ENCODE measurements at regions not wholly inside any gene's neighbourhood (a gene's known extent, or its start where the extent isn't known, plus 50 kb on each side); places are given as distances from the start of the nearest gene placed in this dataset.

DNA sequence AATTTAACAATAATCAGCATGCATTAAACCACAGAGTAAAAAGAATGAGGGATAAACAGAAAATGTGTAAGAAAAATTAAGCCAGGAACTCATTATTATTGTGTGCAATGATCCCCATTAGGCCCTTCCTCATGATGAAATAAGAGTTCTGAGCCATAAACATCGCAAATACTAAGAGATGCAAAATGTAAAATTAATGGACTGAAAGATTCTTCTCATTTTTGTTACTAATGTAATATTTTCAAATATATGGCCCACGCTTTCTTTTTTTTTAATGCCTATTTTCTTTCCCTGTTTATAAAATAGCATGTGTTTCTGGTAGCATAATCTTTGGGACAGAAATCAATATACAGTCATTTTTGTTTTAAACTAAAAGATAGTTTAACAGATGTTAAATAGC is 281.0 kb downstream of the PDGFC start:
- in situ Hi-C loops (cut with MboI; ENCODE audit: low sequenced_read_pairs, unreplicated experiment): no loop called here
- TF ChIP-seq, protein P1, sequence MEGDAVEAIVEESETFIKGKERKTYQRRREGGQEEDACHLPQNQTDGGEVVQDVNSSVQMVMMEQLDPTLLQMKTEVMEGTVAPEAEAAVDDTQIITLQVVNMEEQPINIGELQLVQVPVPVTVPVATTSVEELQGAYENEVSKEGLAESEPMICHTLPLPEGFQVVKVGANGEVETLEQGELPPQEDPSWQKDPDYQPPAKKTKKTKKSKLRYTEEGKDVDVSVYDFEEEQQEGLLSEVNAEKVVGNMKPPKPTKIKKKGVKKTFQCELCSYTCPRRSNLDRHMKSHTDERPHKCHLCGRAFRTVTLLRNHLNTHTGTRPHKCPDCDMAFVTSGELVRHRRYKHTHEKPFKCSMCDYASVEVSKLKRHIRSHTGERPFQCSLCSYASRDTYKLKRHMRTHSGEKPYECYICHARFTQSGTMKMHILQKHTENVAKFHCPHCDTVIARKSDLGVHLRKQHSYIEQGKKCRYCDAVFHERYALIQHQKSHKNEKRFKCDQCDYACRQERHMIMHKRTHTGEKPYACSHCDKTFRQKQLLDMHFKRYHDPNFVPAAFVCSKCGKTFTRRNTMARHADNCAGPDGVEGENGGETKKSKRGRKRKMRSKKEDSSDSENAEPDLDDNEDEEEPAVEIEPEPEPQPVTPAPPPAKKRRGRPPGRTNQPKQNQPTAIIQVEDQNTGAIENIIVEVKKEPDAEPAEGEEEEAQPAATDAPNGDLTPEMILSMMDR (IDR thresholded peaks at IDR 0.05; ENCODE audit: borderline replicate concordance, control extremely low read depth, extremely low read depth, insufficient read depth, missing control alignments): no peak

DNA sequence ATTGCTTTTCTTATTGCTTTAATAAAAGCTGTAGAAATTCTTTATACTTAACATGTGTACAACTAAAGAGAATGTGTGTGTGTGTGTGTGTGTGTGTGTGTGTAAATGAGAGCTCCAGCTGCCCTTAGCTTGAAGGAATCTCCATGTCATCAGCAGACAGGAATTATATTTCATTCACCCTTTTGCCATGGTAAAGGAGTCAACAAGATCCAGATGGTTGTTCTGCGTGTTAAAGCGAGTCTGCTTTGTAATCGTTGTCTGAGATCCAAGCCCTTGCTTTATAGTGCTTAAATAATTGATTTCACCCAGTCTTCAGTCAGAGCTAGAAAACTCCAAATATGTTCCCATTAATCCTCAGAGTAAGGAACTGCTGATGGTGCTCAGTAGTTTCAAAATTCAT is 285.5 kb downstream of the PDGFC start:
- TF ChIP-seq, protein P1 (IDR thresholded peaks at IDR 0.05; ENCODE audit: borderline replicate concordance, control extremely low read depth, extremely low read depth, insufficient read depth, missing control alignments): no peak
- in situ Hi-C loops (cut with MboI; ENCODE audit: low sequenced_read_pairs, unreplicated experiment): no loop called here
- no peak for DNase-seq (ENCODE audit: low spot score)

More for the DNA sequence above, 281.0 kb downstream of the PDGFC start:
- no peak for DNase-seq (ENCODE audit: low spot score)

DNA sequence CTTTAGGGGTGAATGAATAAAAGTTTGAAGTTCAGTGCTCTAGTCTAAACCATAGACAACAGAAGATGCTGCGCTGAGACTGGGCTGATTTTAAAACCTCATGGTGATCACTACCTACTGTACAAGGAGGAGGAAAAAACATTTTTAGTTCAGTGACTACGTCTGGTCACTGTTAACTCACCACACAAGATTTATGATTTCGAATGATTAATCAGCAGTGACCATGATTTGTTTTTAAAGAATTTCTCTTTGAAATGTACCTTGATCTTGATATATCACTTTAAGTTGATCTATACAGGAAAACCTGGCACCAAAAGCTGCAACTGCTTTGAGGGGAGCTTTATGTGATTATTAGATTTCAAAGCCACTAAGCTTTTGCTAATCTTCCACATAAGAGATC is 286.3 kb downstream of the PDGFC start:
- no peak for DNase-seq (ENCODE audit: low spot score)
- TF ChIP-seq, protein P1 (IDR thresholded peaks at IDR 0.05; ENCODE audit: borderline replicate concordance, control extremely low read depth, extremely low read depth, insufficient read depth, missing control alignments): no peak
- in situ Hi-C loops (cut with MboI; ENCODE audit: low sequenced_read_pairs, unreplicated experiment): no loop called here

DNA sequence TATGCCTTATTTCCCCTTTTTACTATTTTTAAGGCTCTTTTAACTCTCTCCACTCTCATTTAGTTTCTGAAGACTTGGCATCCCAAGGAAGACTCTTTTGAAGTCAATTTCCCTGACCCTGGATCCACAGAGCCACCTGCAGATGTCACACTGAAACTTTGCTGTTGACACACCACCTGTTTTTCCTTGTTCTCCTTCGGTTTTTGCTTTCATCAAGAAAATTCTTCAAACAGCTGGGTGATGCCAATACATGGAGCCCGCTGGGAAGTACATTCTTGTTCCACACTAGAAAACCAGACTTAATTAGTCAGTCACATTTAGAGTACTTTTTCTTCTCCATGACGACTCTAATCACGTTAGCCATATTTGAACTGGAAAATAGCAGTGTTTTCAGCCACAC is 293.9 kb downstream of the PDGFC start:
- DNase-seq (ENCODE audit: low spot score): no peak
- in situ Hi-C loops (cut with MboI; ENCODE audit: low sequenced_read_pairs, unreplicated experiment): no loop called here
- TF ChIP-seq, protein P1 (IDR thresholded peaks at IDR 0.05; ENCODE audit: borderline replicate concordance, control extremely low read depth, extremely low read depth, insufficient read depth, missing control alignments): no peak

DNA sequence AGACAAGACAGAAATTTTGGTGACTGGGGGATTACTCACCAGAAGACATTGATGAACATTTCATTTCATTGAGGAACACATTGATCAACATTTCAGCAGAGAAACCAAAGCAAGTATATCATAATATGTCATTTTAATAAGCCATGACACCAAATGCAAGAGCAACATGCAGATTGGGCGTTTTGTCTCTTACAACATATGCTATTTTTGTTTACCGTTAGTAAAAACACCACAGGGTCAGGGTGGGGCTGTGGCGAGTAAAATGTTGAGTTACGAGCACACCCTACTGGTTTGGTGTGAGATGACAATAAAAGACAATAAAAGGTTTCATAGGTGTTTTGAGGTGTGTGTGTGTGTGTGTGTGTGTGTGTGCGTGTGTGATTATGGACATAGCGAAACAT is 294.5 kb downstream of the PDGFC start:
- TF ChIP-seq, protein P1 (IDR thresholded peaks at IDR 0.05; ENCODE audit: borderline replicate concordance, control extremely low read depth, extremely low read depth, insufficient read depth, missing control alignments): no peak
- DNase-seq (ENCODE audit: low spot score): peak; percentile 20
- in situ Hi-C loops (cut with MboI; ENCODE audit: low sequenced_read_pairs, unreplicated experiment): no loop called here

DNA sequence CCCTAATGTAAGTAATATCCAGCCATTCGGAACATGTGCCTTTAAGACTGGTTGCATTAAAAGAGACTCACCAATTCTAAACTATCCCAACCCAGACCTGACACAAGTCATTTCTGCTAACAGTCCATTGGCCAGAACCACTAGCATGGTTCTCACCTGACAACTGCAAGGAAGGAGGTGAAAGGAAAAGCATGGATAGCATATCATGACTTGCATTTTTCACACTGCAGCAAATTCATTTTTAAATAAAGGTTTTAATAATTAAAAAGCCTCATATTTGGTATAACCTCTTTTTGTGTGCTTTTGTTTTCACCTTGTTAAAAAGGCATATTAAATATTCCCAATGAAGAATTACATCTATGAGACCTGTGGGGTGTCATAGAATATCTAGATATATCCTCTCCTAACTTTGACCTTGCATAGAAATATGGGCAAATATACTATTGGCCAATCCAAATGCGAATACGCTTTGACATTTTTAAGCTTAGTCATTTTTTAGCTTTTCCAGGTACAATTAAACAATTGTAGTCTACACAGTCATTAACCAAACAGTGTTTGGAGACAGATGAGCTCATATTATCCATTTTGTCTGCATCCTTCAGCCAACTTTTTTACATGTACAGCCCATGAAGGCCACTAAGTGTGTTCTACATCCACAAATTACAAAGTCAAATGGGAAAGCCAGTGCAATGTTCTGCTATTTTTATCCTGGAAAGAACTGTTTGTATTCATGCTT is 295.3 kb downstream of the PDGFC start:
- TF ChIP-seq, protein P1 (IDR thresholded peaks at IDR 0.05; ENCODE audit: borderline replicate concordance, control extremely low read depth, extremely low read depth, insufficient read depth, missing control alignments): no peak
- DNase-seq (ENCODE audit: low spot score): no peak
- in situ Hi-C loops (cut with MboI; ENCODE audit: low sequenced_read_pairs, unreplicated experiment): no loop called here
